ENCODE measurements at regions not wholly inside any gene's neighbourhood (a gene's known extent, or its start where the extent isn't known, plus 50 kb on each side); places are given as distances from the start of the nearest gene placed in this dataset.

DNA sequence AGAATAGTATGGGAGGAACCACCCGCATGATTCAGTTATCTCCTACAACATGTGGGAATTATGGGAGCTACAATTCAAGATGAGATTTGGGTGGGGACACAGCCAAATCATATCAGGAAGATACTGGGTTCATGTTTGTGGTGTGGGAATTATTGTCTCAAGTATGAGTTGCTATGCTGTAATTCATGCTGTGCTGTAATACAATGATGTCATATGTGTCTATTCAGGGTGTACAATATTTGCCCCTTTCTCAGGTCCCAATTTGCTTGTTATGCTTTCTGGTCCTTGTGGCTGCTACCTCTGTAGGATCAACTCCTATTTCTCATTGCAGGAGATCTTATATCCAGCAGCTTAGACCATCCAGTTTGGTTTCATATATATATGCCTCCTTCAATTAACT, 52.2 kb upstream of the ARHGAP20 start:
- TF ChIP-seq EP300 (IDR thresholded peaks at IDR 0.05; ENCODE audit: borderline replicate concordance) (no peak), FOXM1 (IDR thresholded peaks at IDR 0.05; ENCODE audit: borderline replicate concordance, low read depth) (no peak), CEBPB (IDR thresholded peaks at IDR 0.05) (no peak), MAX (IDR thresholded peaks at IDR 0.05) (no peak), TEAD4 (IDR thresholded peaks at IDR 0.05) (no peak), RAD21 (IDR thresholded peaks at IDR 0.05; ENCODE audit: low read depth) (no peak), YY1 (IDR thresholded peaks at IDR 0.05; ENCODE audit: low read depth) (no peak), USF1 (IDR thresholded peaks at IDR 0.05) (no peak), CREB1 (IDR thresholded peaks at IDR 0.05; ENCODE audit: low read depth) (no peak)
- TF ChIP-seq, protein P1, sequence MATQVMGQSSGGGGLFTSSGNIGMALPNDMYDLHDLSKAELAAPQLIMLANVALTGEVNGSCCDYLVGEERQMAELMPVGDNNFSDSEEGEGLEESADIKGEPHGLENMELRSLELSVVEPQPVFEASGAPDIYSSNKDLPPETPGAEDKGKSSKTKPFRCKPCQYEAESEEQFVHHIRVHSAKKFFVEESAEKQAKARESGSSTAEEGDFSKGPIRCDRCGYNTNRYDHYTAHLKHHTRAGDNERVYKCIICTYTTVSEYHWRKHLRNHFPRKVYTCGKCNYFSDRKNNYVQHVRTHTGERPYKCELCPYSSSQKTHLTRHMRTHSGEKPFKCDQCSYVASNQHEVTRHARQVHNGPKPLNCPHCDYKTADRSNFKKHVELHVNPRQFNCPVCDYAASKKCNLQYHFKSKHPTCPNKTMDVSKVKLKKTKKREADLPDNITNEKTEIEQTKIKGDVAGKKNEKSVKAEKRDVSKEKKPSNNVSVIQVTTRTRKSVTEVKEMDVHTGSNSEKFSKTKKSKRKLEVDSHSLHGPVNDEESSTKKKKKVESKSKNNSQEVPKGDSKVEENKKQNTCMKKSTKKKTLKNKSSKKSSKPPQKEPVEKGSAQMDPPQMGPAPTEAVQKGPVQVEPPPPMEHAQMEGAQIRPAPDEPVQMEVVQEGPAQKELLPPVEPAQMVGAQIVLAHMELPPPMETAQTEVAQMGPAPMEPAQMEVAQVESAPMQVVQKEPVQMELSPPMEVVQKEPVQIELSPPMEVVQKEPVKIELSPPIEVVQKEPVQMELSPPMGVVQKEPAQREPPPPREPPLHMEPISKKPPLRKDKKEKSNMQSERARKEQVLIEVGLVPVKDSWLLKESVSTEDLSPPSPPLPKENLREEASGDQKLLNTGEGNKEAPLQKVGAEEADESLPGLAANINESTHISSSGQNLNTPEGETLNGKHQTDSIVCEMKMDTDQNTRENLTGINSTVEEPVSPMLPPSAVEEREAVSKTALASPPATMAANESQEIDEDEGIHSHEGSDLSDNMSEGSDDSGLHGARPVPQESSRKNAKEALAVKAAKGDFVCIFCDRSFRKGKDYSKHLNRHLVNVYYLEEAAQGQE (IDR thresholded peaks at IDR 0.05; ENCODE audit: low read depth), result no peak

Data from Ishikawa (cell line).